ENCODE measurements at regions not wholly inside any gene's neighbourhood (a gene's known extent, or its start where the extent isn't known, plus 50 kb on each side); places are given as distances from the start of the nearest gene placed in this dataset.

- Histone ChIP-seq H3K9ac (ENCODE audit: low read depth, low read length) (no peak overlapping the region), H3K4me1 (ENCODE audit: insufficient read depth, low read length) (no peaks in the 10 kb centered on the region), H3K36me3 (ENCODE audit: insufficient read depth, low read length) (no peaks in the 10 kb centered on the region), H3K9me3 (ENCODE audit: control insufficient read depth, insufficient read depth, low read length) (no peaks in the 10 kb centered on the region)
Observed at GRCh38 chr3:68211637-68212036, 557.2 kb upstream of the SUCLG2 start.

DNA sequence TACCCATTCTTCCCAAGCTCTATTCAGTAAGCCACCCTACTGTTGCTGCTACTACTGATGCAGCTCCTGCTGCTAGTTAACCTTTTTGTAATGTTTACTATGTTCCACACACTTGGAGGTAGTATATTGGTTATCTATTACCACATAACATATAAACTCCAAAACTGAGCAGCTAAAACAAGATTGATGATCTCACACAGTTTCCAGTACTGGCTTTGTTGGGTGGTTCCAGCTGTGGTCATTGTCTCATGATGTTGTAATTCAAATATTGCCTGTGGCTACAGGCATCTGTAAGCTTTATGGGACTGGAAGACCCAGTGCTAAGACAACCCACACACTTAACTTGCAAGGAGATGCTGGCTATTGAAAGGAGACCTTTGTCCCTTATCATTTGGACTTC is 556.2 kb upstream of the SUCLG2 start:
- no peaks in the 10 kb centered on the region for H3K9me3 ChIP-seq (ENCODE audit: control insufficient read depth, insufficient read depth, low read length)
- no peaks in the 10 kb centered on the region for H3K36me3 ChIP-seq (ENCODE audit: insufficient read depth, low read length)
- H3K9ac ChIP-seq (ENCODE audit: low read depth, low read length) = no peak overlapping the region
- H3K4me1 ChIP-seq (ENCODE audit: insufficient read depth, low read length) = no peaks in the 10 kb centered on the region

- no peaks in the 10 kb centered on the region for H3K4me1 ChIP-seq (ENCODE audit: insufficient read depth, low read length)
- H3K9ac ChIP-seq (ENCODE audit: low read depth, low read length) = no peak overlapping the region
- peaks cover 5% of the 10 kb centered on the region; the same call in 1 of the 2 replicates for H3K9me3 ChIP-seq (ENCODE audit: control insufficient read depth, insufficient read depth, low read length)
- no peaks in the 10 kb centered on the region for H3K36me3 ChIP-seq (ENCODE audit: insufficient read depth, low read length)
Observed at GRCh38 chr3:68207327-68207726, 552.9 kb upstream of the SUCLG2 start.

DNA sequence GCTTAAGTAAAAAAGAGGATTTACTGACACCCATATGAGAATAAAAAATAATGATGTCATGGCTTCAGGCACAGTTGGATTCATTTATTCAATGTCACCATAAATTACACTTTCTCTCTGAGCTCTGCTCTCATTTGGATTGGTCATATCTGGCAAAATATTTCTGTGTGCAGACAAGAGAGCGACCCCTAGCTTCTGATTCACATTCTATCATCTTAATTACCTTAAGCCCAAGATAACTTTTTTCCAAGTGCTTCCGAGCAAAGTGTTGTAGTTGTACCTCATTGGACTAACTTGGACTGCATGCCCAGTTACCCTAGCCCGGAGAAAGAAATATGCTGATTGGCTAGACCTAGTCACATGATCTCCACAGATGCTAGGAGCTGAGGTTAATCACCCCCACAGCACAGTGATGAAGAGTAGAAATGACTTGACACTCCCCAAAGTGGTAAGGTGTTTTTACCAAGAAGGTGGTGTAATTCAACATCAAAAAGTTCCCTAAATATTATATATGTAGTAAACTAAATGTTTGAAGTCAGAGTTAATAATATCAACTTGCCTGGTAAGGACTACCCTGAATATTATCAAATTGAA is 552.2 kb upstream of the SUCLG2 start:
- H3K9ac ChIP-seq (ENCODE audit: low read depth, low read length) = no peak overlapping the region
- H3K9me3 ChIP-seq (ENCODE audit: control insufficient read depth, insufficient read depth, low read length) = peaks cover 5% of the 10 kb centered on the region; the same call in 1 of the 2 replicates
- no peaks in the 10 kb centered on the region for H3K4me1 ChIP-seq (ENCODE audit: insufficient read depth, low read length)
- no peaks in the 10 kb centered on the region for H3K36me3 ChIP-seq (ENCODE audit: insufficient read depth, low read length)

DNA sequence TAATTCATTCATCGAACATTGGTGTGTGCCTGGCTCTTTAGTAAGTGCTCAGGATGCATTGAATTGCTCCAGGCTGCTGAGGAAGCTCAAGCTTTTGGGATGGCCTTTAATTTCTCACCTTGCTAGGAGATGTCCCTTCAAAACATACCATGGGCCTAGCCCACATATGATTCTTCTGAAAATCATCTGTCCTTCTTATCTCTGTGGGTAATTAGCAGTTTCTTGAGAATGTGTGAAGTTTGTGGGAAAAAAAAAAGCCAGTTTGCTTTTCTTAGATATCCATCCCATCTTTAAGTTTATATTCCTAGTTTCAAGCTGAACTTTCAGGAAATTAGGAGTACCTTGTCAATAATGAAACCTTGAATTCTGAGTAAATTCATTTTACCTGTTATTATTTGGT is 532.3 kb upstream of the SUCLG2 start:
- H3K36me3 ChIP-seq (ENCODE audit: insufficient read depth, low read length) = no peaks in the 10 kb centered on the region
- no peaks in the 10 kb centered on the region for H3K4me1 ChIP-seq (ENCODE audit: insufficient read depth, low read length)
- H3K9me3 ChIP-seq (ENCODE audit: control insufficient read depth, insufficient read depth, low read length) = no peaks in the 10 kb centered on the region
- H3K9ac ChIP-seq (ENCODE audit: low read depth, low read length) = no peak overlapping the region

DNA sequence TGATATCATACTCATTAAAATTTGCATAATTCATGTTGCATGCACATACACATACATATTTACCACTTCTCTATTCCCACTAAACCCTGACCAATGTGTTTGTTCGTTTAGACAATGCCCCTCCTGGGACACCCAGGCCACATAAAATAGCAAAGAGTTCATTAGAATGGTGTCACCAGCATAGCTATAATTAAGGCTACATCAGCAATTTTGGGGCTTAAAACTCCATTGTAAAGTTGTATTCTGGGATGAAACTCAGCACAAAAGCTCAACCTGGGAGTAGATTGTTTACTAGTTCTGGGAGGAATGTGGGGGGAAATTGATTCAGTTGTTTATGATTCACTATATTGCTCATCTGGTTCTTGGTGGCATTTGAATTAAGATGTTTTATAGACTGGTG is 522.2 kb upstream of the SUCLG2 start:
- Histone ChIP-seq H3K9ac (ENCODE audit: low read depth, low read length) (no peak overlapping the region), H3K4me1 (ENCODE audit: insufficient read depth, low read length) (no peaks in the 10 kb centered on the region), H3K36me3 (ENCODE audit: insufficient read depth, low read length) (no peaks in the 10 kb centered on the region), H3K9me3 (ENCODE audit: control insufficient read depth, insufficient read depth, low read length) (no peaks in the 10 kb centered on the region; the same call in 1 of the 2 replicates)

GRCh38 chr3:68173012-68173634 is 518.7 kb upstream of the SUCLG2 start:
- H3K9me3 ChIP-seq (ENCODE audit: control insufficient read depth, insufficient read depth, low read length) = peaks cover 2% of the 10 kb centered on the region; the same call in 1 of the 2 replicates
- no peaks in the 10 kb centered on the region for H3K4me1 ChIP-seq (ENCODE audit: insufficient read depth, low read length)
- no peaks in the 10 kb centered on the region for H3K36me3 ChIP-seq (ENCODE audit: insufficient read depth, low read length)
- H3K9ac ChIP-seq (ENCODE audit: low read depth, low read length) = no peak overlapping the region

DNA sequence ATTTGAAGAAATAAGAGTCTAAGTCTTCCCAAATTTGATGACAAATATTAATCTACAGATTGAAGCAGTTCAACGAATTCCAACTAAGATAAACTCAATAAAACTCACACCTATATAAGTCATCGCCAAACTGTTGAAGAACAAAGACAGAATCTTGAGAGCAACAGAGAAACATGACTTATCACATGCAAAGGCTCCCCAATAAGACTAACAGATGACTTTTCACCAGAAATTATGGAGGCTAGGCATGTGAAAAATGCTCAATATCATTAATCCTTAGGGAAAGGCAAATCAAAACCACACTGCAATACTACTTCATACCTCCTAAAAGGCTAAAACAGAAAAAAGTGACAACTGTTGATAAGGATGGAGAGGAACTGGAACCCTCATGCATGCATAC is 517.6 kb upstream of the SUCLG2 start:
- Histone ChIP-seq H3K9me3 (ENCODE audit: control insufficient read depth, insufficient read depth, low read length) (peaks cover 2% of the 10 kb centered on the region; the same call in 1 of the 2 replicates), H3K36me3 (ENCODE audit: insufficient read depth, low read length) (no peaks in the 10 kb centered on the region), H3K9ac (ENCODE audit: low read depth, low read length) (no peak overlapping the region), H3K4me1 (ENCODE audit: insufficient read depth, low read length) (no peaks in the 10 kb centered on the region)

DNA sequence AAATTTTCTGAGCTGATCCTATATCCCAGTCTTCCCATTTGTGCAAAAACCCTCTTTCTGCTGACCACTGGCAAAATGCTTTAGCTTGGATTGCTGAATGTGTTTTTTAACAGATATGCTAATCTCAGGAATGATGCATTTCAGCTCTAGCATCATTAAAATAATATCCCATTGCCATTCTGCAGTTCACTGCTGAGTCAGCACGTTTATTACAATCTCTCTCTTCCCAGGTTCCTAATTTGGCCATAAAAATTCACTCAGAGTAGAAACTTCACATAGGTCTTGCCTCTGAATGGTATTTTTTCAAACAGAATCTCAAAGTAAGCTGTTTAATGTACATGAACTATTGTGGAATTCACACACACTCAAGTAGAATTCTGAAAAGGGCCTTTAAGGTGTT is 509.6 kb upstream of the SUCLG2 start:
- no peak overlapping the region for H3K9ac ChIP-seq (ENCODE audit: low read depth, low read length)
- no peaks in the 10 kb centered on the region for H3K4me1 ChIP-seq (ENCODE audit: insufficient read depth, low read length)
- H3K36me3 ChIP-seq (ENCODE audit: insufficient read depth, low read length) = no peaks in the 10 kb centered on the region
- no peaks in the 10 kb centered on the region for H3K9me3 ChIP-seq (ENCODE audit: control insufficient read depth, insufficient read depth, low read length)

DNA sequence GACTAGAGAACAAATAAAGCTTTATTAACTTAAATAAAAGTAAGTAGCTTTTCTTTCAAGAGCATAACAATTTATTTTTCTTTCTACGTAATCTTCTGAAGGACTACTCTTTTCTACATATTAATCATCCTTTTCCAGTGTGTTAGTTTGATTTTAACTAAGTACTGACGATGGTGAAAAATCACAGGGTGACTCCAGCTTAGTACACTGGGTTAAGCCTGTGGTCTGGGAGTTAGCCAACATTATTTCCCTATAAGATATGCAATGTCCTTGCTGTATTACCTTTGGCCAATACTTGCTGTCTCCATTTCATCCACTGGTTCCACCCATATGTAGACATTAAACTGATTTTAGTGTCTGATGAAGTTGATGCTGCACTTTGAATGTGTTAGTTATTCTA is 508.6 kb upstream of the SUCLG2 start:
- no peaks in the 10 kb centered on the region for H3K4me1 ChIP-seq (ENCODE audit: insufficient read depth, low read length)
- H3K36me3 ChIP-seq (ENCODE audit: insufficient read depth, low read length) = no peaks in the 10 kb centered on the region
- H3K9me3 ChIP-seq (ENCODE audit: control insufficient read depth, insufficient read depth, low read length) = no peaks in the 10 kb centered on the region
- no peak overlapping the region for H3K9ac ChIP-seq (ENCODE audit: low read depth, low read length)

GRCh38 chr3:68162644-68163043 is 508.2 kb upstream of the SUCLG2 start:
- Histone ChIP-seq H3K36me3 (ENCODE audit: insufficient read depth, low read length) (no peaks in the 10 kb centered on the region), H3K9me3 (ENCODE audit: control insufficient read depth, insufficient read depth, low read length) (no peaks in the 10 kb centered on the region), H3K9ac (ENCODE audit: low read depth, low read length) (no peak overlapping the region), H3K4me1 (ENCODE audit: insufficient read depth, low read length) (no peaks in the 10 kb centered on the region)

GRCh38 chr3:68151359-68151758 is 496.9 kb upstream of the SUCLG2 start:
- Histone ChIP-seq H3K36me3 (ENCODE audit: insufficient read depth, low read length) (no peaks in the 10 kb centered on the region), H3K4me1 (ENCODE audit: insufficient read depth, low read length) (no peaks in the 10 kb centered on the region; the same call in 1 of the 2 replicates), H3K9me3 (ENCODE audit: control insufficient read depth, insufficient read depth, low read length) (0 out of 2 replicates have a peak, but pooled peaks cover 4% of the 10 kb centered on the region), H3K9ac (ENCODE audit: low read depth, low read length) (no peak overlapping the region)

DNA sequence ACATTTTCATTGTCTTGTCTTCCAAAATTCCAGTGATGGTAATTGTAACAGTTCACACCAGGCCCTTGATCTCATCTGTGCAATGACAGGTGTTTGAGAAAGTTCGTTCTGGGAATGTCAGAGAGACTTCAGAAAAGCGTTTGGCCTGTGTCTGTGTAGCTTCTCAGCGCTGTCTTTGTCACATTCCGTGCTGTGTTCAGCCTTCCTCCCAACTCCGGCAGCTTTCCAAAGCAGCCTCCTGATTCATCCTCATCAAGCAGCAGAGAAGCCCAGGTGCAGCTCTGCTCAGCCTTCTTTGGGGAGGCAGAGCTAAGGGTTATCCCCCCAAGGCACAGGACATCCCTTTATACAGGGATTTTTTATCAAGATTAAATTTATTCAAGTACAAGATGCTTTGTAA is 494.0 kb upstream of the SUCLG2 start:
- H3K9ac ChIP-seq (ENCODE audit: low read depth, low read length) = no peak overlapping the region

GRCh38 chr3:68142441-68142840 is 488.0 kb upstream of the SUCLG2 start:
- Histone ChIP-seq H3K9ac (ENCODE audit: low read depth, low read length) (no peak overlapping the region), H3K4me1 (ENCODE audit: insufficient read depth, low read length) (no peaks in the 10 kb centered on the region), H3K9me3 (ENCODE audit: control insufficient read depth, insufficient read depth, low read length) (no peaks in the 10 kb centered on the region), H3K36me3 (ENCODE audit: insufficient read depth, low read length) (no peaks in the 10 kb centered on the region; the same call in 1 of the 2 replicates)

More for the DNA sequence above, 494.0 kb upstream of the SUCLG2 start:
- 0 out of 2 replicates have a peak, but pooled peaks cover 4% of the 10 kb centered on the region for H3K9me3 ChIP-seq (ENCODE audit: control insufficient read depth, insufficient read depth, low read length)
- H3K4me1 ChIP-seq (ENCODE audit: insufficient read depth, low read length) = no peaks in the 10 kb centered on the region; the same call in 1 of the 2 replicates
- no peaks in the 10 kb centered on the region for H3K36me3 ChIP-seq (ENCODE audit: insufficient read depth, low read length)

DNA sequence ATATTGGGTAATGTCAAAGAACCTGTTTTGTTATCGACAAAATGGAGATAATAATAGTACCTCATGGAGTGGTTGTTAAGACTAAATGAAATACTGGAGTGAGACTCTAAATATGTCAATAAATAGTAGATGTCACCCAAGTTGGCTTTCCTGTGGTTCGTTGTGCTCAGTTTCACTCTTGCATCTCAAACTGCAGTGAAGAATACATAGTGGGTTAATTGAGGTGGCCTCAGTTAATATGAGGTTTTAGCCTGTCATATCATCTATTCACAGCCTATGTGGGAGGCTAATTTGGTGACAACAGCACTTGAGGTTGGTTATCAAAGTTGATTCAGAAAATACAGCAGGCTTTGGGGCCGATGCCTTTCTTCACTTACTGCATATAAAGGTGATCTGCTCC is 485.5 kb upstream of the SUCLG2 start:
- H3K9ac ChIP-seq (ENCODE audit: low read depth, low read length) = no peak overlapping the region
- H3K9me3 ChIP-seq (ENCODE audit: control insufficient read depth, insufficient read depth, low read length) = no peaks in the 10 kb centered on the region
- H3K36me3 ChIP-seq (ENCODE audit: insufficient read depth, low read length) = no peaks in the 10 kb centered on the region; the same call in 1 of the 2 replicates

More for the DNA sequence above, 485.5 kb upstream of the SUCLG2 start:
- peaks cover 20% of the 10 kb centered on the region for H3K4me1 ChIP-seq (ENCODE audit: insufficient read depth, low read length)

All from ES-I3 (cell line).